H9 (cell line): ENCODE measurements at regions not wholly inside any gene's neighbourhood (a gene's known extent, or its start where the extent isn't known, plus 50 kb on each side); places are given as distances from the start of the nearest gene placed in this dataset.
A peak's percentile ranks its signal among the peaks of the same experiment; 100 is the strongest.

Experiments
- DNase-seq: peaks from one replicate; pipeline ENCODE4 v3.0.0-alpha.2; 2017
- H2AFZ ChIP-seq: one replicate; pipeline ENCODE4 v1.6.1; 2013; ENCODE audit warnings: mild to moderate bottlenecking, low read length, control low read depth, moderate library complexity
- H2AK5ac ChIP-seq: 2 replicates; pipeline ENCODE4 v1.6.1; 2013; ENCODE audit warnings: low read length, control low read depth, mixed read lengths; ENCODE audit not compliant: insufficient read length
- H2BK120ac ChIP-seq: one replicate; pipeline ENCODE4 v1.6.1; 2013; ENCODE audit warnings: low read depth, mild to moderate bottlenecking, low read length, control low read depth, inconsistent platforms; ENCODE audit not compliant: poor library complexity, severe bottlenecking
- H2BK12ac ChIP-seq: 2 replicates; pipeline ENCODE4 v1.6.1; 2013; ENCODE audit warnings: low read length, control low read depth, mixed read lengths, low read depth; ENCODE audit not compliant: insufficient read length
- H2BK15ac ChIP-seq: 2 replicates; pipeline ENCODE4 v1.6.1; 2013; ENCODE audit warnings: low read depth, low read length, control low read depth
- H2BK20ac ChIP-seq: one replicate; pipeline ENCODE4 v1.6.1; 2013; ENCODE audit warnings: low read depth, mild to moderate bottlenecking, low read length, control low read depth, inconsistent platforms; ENCODE audit not compliant: poor library complexity, severe bottlenecking
- H2BK5ac ChIP-seq: 2 replicates; pipeline ENCODE4 v1.6.1; 2013; ENCODE audit warnings: low read length, control low read depth, mixed read lengths; ENCODE audit not compliant: insufficient read length
- H3K14ac ChIP-seq: 2 replicates; pipeline ENCODE4 v1.6.1; 2013; ENCODE audit warnings: low read length, control low read depth; ENCODE audit not compliant: insufficient read depth
- H3K18ac ChIP-seq: 2 replicates; pipeline ENCODE4 v1.6.1; 2013; ENCODE audit warnings: low read depth, mild to moderate bottlenecking, mixed read lengths, low read length, control low read depth; ENCODE audit not compliant: insufficient read length
- H3K23ac ChIP-seq: 2 replicates; pipeline ENCODE4 v1.6.1; 2013; ENCODE audit warnings: low read length, control low read depth, mixed read lengths, low read depth; ENCODE audit not compliant: insufficient read length
- H3K23me2 ChIP-seq: 2 replicates; pipeline ENCODE4 v1.6.1; 2013; ENCODE audit warnings: low read depth, mild to moderate bottlenecking, mixed read lengths, low read length, control low read depth; ENCODE audit not compliant: insufficient read length, poor library complexity, severe bottlenecking
- H3K27ac ChIP-seq: 2 replicates; pipeline ENCODE4 v1.5.1; 2013; ENCODE audit warnings: low read length, control low read depth, mixed read lengths, low read depth; ENCODE audit not compliant: insufficient read length
- H3K27me3 ChIP-seq: 2 replicates; pipeline ENCODE4 v1.6.1; 2013; ENCODE audit warnings: low read length, control low read depth, inconsistent platforms; ENCODE audit not compliant: insufficient read depth
- H3K4ac ChIP-seq: 2 replicates; pipeline ENCODE4 v1.6.1; 2013; ENCODE audit warnings: low read depth, mild to moderate bottlenecking, control low read depth, inconsistent platforms, low read length, moderate library complexity
- H3K4me1 ChIP-seq: 2 replicates; pipeline ENCODE4 v1.6.1; 2013; ENCODE audit warnings: low read length, control low read depth, inconsistent platforms; ENCODE audit not compliant: insufficient read depth
- H3K4me2 ChIP-seq: 2 replicates; pipeline ENCODE4 v1.6.1; 2013; ENCODE audit warnings: low read length, control low read depth, mixed read lengths; ENCODE audit not compliant: insufficient read length, insufficient read depth
- H3K56ac ChIP-seq: 2 replicates; pipeline ENCODE4 v1.6.1; 2013; ENCODE audit warnings: low read depth, mild to moderate bottlenecking, mixed read lengths, low read length, control low read depth; ENCODE audit not compliant: insufficient read length
- H3K79me1 ChIP-seq: 2 replicates; pipeline ENCODE4 v1.6.1; 2013; ENCODE audit warnings: low read depth, mild to moderate bottlenecking, moderate library complexity, low read length, control low read depth, inconsistent platforms; ENCODE audit not compliant: insufficient read depth, poor library complexity, severe bottlenecking
- H3K79me2 ChIP-seq: 2 replicates; pipeline ENCODE4 v1.6.1; 2013; ENCODE audit warnings: low read length, control low read depth, inconsistent platforms; ENCODE audit not compliant: insufficient read depth
- H3K9ac ChIP-seq: 2 replicates; pipeline ENCODE4 v1.6.1; 2013; ENCODE audit warnings: low read length, control low read depth, mixed read lengths; ENCODE audit not compliant: insufficient read length; ENCODE audit errors: extremely low read depth
- H3K9me3 ChIP-seq: one replicate; pipeline ENCODE4 v1.6.1; 2013; ENCODE audit warnings: low read depth, low read length, inconsistent platforms; ENCODE audit not compliant: control insufficient read depth
- H3T11ph ChIP-seq: one replicate; pipeline ENCODE4 v1.6.1; 2013; ENCODE audit warnings: mild to moderate bottlenecking, low read length, control low read depth, inconsistent platforms
- H4K20me1 ChIP-seq: one replicate; pipeline ENCODE4 v1.6.1; 2013; ENCODE audit not compliant: control insufficient read depth, insufficient read length, insufficient read depth
- H4K5ac ChIP-seq: 2 replicates; pipeline ENCODE4 v1.6.1; 2013; ENCODE audit warnings: low read depth, mild to moderate bottlenecking, mixed read lengths, low read length, control low read depth; ENCODE audit not compliant: insufficient read length
- H4K8ac ChIP-seq: replicated peaks from 2 replicates; pipeline ENCODE4 v1.6.1; 2013; ENCODE audit warnings: low read length, control low read depth, mixed read lengths, low read depth; ENCODE audit not compliant: insufficient read length
- H4K91ac ChIP-seq: 2 replicates; pipeline ENCODE4 v1.6.1; 2013; ENCODE audit warnings: low read depth, mild to moderate bottlenecking, moderate library complexity, mixed read lengths, low read length, control low read depth; ENCODE audit not compliant: insufficient read length
- H3K27ac Mint-ChIP-seq, 3 experiments: 2 replicates in 2 of 3; 3 replicates in 1 of 3; pipeline ENCODE4 v1.8.0; 2020 to 2021; ENCODE audit warnings: mixed read lengths in 3 of 3, mild to moderate bottlenecking in 1 of 3, moderate library complexity in 1 of 3
- H3K27me3 Mint-ChIP-seq: 2 replicates; pipeline ENCODE4 v1.8.0; 2021; ENCODE audit warnings: low read depth, mild to moderate bottlenecking, moderate library complexity, mixed read lengths
- H3K36me3 Mint-ChIP-seq, 3 experiments: 2 replicates in 2 of 3; 3 replicates in 1 of 3; pipeline ENCODE4 v1.8.0; 2020 to 2021; ENCODE audit warnings: low read depth in 3 of 3, mixed read lengths in 3 of 3; ENCODE audit not compliant: insufficient read depth in 1 of 3
- H3K4me1 Mint-ChIP-seq, 2 experiments: 2 replicates each; pipeline ENCODE4 v1.8.0; 2020; ENCODE audit warnings: mixed read lengths in 2 of 2
- H3K4me3 Mint-ChIP-seq, 2 experiments: 2 replicates in 1 of 2; 3 replicates in 1 of 2; pipeline ENCODE4 v1.8.0; 2020 to 2021; ENCODE audit warnings: mild to moderate bottlenecking in 2 of 2, mixed read lengths in 2 of 2, moderate library complexity in 1 of 2
- H3K9me3 Mint-ChIP-seq, 2 experiments: 2 replicates in 1 of 2; 3 replicates in 1 of 2; pipeline ENCODE4 v1.8.0; 2020; ENCODE audit warnings: mild to moderate bottlenecking in 2 of 2, mixed read lengths in 2 of 2, moderate library complexity in 1 of 2
- CTCF ChIP-seq: fragments of 200-600 bp; sonication (generic); conservative IDR thresholded peaks from 3 replicates; pipeline ENCODE4 v1.8.0; 2021; ENCODE audit warnings: antibody characterized with exemption, mild to moderate bottlenecking
- WGBS: extraction: QIAGEN DNeasy Blood & Tissue Kit; methylation state at CpG from one replicate; pipeline ENCODE4 v1.1.7; 2013; ENCODE audit warnings: missing lambda C conversion rate, low lambda C conversion rate, mixed read lengths; ENCODE audit not compliant: insufficient read length; ENCODE audit errors: extremely low coverage; 5-methylcytosine and 5-hydroxymethylcytosine counted together

DNA sequence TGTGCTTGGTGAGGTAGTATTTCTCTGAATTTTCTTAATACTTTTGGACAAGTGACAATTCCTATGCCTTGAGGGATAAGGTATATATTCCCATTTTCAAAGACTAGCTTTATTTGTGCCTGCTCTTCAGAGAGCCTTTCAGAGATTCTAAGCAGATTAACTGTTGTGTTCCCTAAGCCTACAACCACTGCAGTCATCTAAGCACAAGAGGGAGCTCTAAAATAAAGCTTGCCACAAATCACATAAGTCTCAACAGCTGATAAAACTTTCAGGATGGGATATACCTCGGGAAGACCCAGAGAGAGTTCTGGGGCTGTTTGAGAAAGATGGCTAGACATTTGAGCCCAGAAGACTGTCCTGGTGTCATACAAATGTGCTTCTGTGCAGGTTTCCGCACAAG is 157.3 kb downstream of the CYLC2 start:
- H3K36me3 Mint-ChIP-seq: peaks cover 0 to 18% (median 6%) of the 10 kb centered on the region in 3 experiments; a peak in 6 of 7 replicates
- H3K79me2 ChIP-seq: no peaks in the 10 kb centered on the region

More for the DNA sequence above, 157.3 kb downstream of the CYLC2 start:
- Histone ChIP-seq H3K23ac (no peak overlapping the region), H3K14ac (no peak overlapping the region), H3K4me2 (no peak overlapping the region), H3K18ac (no peak overlapping the region), H3K9me3 (no peaks in the 10 kb centered on the region), H3K23me2 (no peaks in the 10 kb centered on the region), H2AK5ac (no peak overlapping the region), H3K27me3 (no peaks in the 10 kb centered on the region), H4K8ac (no peak overlapping the region), H3K4me1 (no peaks in the 10 kb centered on the region), H2BK15ac (no peak overlapping the region), H4K91ac (no peak overlapping the region), H3K79me1 (no peaks in the 10 kb centered on the region), H3K4ac (no peak overlapping the region), H2BK5ac (no peak overlapping the region), H2BK20ac (no peak overlapping the region), H2BK120ac (no peak overlapping the region), H3K27ac (no peak overlapping the region), H4K20me1 (no peaks in the 10 kb centered on the region), H4K5ac (no peak overlapping the region), H2BK12ac (no peak overlapping the region), H2AFZ (no peak overlapping the region), H3K56ac (no peak overlapping the region), H3T11ph (no peak overlapping the region), H3K9ac (no peak overlapping the region)
- no peak for DNase-seq
- Mint-ChIP-seq H3K4me3 (no peak overlapping the region), H3K27ac (no peak overlapping the region), H3K4me1 (no peaks in the 10 kb centered on the region), H3K9me3 (peaks cover 31 to 33% of the 10 kb centered on the region in 2 experiments), H3K27me3 (no peaks in the 10 kb centered on the region; the same call in 1 of the 2 replicates)
- TF ChIP-seq CTCF: peak; percentile 56; the same call in 2 of the 3 replicates
- no CpG with 5 or more reads among the region's 2 CpGs for WGBS
